KMS-11 (cell line): ENCODE measurements at regions not wholly inside any gene's neighbourhood (a gene's known extent, or its start where the extent isn't known, plus 50 kb on each side); places are given as distances from the start of the nearest gene placed in this dataset.

Experiments used
- H2AFZ ChIP-seq: fragments of 200-600 bp; sonication (generic); 2 replicates; pipeline ENCODE4 v1.6.1; 2016; ENCODE audit warnings: antibody characterized with exemption, mixed run types, low read depth
- H3K27ac ChIP-seq: fragments of 200-600 bp; sonication (generic); 2 replicates; pipeline ENCODE4 v1.6.1; 2016; ENCODE audit warnings: mild to moderate bottlenecking, mixed run types
- H3K27me3 ChIP-seq: fragments of 200-600 bp; sonication (generic); 2 replicates; pipeline ENCODE4 v1.6.1; 2017; ENCODE audit warnings: mild to moderate bottlenecking, low read depth, mixed run types, moderate library complexity; ENCODE audit not compliant: insufficient read depth
- H3K36me3 ChIP-seq: fragments of 200-600 bp; sonication (generic); 2 replicates; pipeline ENCODE4 v1.6.1; 2017; ENCODE audit warnings: mild to moderate bottlenecking, mixed run types; ENCODE audit not compliant: insufficient read depth
- H3K4me1 ChIP-seq: fragments of 200-600 bp; sonication (generic); 2 replicates; pipeline ENCODE4 v1.6.1; 2016; ENCODE audit warnings: mild to moderate bottlenecking, low read depth, mixed run types; ENCODE audit not compliant: poor library complexity, severe bottlenecking
- H3K4me2 ChIP-seq: fragments of 200-600 bp; sonication (generic); 2 replicates; pipeline ENCODE4 v1.7.0; 2016; ENCODE audit warnings: mild to moderate bottlenecking, mixed run types
- H3K4me3 ChIP-seq: fragments of 200-600 bp; sonication (generic); IDR thresholded peaks from 2 replicates; pipeline ENCODE4 v1.6.1; 2017; ENCODE audit warnings: low read depth, low read length, mixed read lengths; ENCODE audit not compliant: insufficient read depth
- H3K79me2 ChIP-seq: fragments of 200-600 bp; sonication (generic); 2 replicates; pipeline ENCODE4 v1.6.1; 2016; ENCODE audit warnings: low read depth, mixed run types; ENCODE audit not compliant: insufficient read depth
- H3K9ac ChIP-seq: fragments of 200-600 bp; sonication (generic); 2 replicates; pipeline ENCODE4 v1.6.1; 2016; ENCODE audit warnings: mild to moderate bottlenecking, mixed run types
- H4K20me1 ChIP-seq: fragments of 200-600 bp; sonication (generic); 2 replicates; pipeline ENCODE4 v1.6.1; 2016; ENCODE audit warnings: mild to moderate bottlenecking, mixed run types; ENCODE audit not compliant: insufficient read depth
- TF ChIP-seq, protein P1 (sequence below): fragments of 200-600 bp; sonication (generic); conservative IDR thresholded peaks from 2 replicates; pipeline ENCODE4 v1.6.1; 2017; ENCODE audit warnings: low read depth, mild to moderate bottlenecking, antibody characterized with exemption, low read length, moderate library complexity, mixed read lengths

DNA sequence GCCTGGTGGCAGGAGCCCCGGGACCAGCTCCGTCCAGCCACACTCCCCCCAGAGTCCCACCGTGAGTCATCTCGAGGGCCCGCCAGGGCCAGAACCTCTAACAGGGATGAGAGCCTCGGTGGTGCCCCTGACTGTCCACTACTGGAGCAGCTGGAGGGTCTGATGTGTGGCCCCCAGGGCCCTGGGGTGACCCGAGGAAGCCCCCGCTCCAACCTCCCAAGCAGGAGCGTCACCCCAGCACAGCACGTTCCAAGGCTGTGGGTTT lies 135.9 kb upstream of the NKX1-1 start:
- TF ChIP-seq, protein P1, sequence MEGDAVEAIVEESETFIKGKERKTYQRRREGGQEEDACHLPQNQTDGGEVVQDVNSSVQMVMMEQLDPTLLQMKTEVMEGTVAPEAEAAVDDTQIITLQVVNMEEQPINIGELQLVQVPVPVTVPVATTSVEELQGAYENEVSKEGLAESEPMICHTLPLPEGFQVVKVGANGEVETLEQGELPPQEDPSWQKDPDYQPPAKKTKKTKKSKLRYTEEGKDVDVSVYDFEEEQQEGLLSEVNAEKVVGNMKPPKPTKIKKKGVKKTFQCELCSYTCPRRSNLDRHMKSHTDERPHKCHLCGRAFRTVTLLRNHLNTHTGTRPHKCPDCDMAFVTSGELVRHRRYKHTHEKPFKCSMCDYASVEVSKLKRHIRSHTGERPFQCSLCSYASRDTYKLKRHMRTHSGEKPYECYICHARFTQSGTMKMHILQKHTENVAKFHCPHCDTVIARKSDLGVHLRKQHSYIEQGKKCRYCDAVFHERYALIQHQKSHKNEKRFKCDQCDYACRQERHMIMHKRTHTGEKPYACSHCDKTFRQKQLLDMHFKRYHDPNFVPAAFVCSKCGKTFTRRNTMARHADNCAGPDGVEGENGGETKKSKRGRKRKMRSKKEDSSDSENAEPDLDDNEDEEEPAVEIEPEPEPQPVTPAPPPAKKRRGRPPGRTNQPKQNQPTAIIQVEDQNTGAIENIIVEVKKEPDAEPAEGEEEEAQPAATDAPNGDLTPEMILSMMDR, result no peak
- H3K4me2 ChIP-seq, result no peak overlapping the region
- no peaks in the 10 kb centered on the region for H3K36me3 ChIP-seq
- no peaks in the 10 kb centered on the region for H3K4me1 ChIP-seq
- H3K9ac ChIP-seq, result no peak overlapping the region
- no peak overlapping the region for H2AFZ ChIP-seq
- H3K4me3 ChIP-seq, result no peak overlapping the region
- no peaks in the 10 kb centered on the region for H3K79me2 ChIP-seq
- H3K27ac ChIP-seq, result no peak overlapping the region
- no peaks in the 10 kb centered on the region for H4K20me1 ChIP-seq
- H3K27me3 ChIP-seq, result peaks cover 13% of the 10 kb centered on the region; the same call in 1 of the 2 replicates

DNA sequence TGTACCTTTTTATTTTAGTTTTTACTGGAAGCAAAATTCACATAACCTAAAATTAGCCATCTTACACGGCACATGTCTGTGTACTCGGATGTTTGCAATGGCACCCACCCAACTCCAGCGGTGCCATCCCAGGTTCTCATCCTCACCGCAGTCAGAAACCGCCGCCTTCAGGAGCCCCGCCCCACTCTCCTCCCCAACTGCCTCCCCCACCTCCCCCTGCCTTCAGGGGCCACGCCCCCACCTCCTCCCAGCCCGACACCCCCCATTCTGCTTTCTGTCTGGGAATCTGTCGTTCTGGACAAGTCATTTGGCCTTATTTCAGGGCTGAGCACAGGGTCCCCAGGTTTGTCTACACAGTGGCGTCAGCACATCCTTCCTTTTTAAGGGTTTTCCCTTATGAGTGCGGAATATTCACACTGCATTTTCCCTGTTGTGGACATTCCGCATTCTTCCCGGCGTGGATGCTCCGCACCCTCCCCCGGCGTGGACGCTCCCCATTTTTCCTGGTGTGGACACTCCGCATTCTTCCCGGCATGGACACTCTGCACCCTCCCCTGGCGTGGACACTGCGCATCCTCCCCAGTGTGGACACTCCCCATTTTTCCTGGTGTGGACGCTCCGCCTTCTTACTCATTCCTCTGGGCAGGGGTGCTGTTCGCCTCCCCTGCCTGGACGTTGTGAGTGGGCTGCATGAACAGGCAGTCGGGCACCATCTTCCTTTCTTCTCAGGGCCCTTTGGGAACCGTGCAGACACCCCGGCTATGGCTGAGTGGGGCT lies 135.4 kb upstream of the NKX1-1 start:
- H3K4me3 ChIP-seq, result no peak overlapping the region
- no peak overlapping the region for H3K4me2 ChIP-seq
- TF ChIP-seq, protein P1, result no peak
- H3K9ac ChIP-seq, result no peak overlapping the region
- no peak overlapping the region for H3K27ac ChIP-seq
- peaks cover 13% of the 10 kb centered on the region; the same call in 1 of the 2 replicates for H3K27me3 ChIP-seq
- no peaks in the 10 kb centered on the region for H3K36me3 ChIP-seq
- H3K4me1 ChIP-seq, result no peaks in the 10 kb centered on the region
- no peaks in the 10 kb centered on the region for H3K79me2 ChIP-seq
- no peak overlapping the region for H2AFZ ChIP-seq
- H4K20me1 ChIP-seq, result no peaks in the 10 kb centered on the region

DNA sequence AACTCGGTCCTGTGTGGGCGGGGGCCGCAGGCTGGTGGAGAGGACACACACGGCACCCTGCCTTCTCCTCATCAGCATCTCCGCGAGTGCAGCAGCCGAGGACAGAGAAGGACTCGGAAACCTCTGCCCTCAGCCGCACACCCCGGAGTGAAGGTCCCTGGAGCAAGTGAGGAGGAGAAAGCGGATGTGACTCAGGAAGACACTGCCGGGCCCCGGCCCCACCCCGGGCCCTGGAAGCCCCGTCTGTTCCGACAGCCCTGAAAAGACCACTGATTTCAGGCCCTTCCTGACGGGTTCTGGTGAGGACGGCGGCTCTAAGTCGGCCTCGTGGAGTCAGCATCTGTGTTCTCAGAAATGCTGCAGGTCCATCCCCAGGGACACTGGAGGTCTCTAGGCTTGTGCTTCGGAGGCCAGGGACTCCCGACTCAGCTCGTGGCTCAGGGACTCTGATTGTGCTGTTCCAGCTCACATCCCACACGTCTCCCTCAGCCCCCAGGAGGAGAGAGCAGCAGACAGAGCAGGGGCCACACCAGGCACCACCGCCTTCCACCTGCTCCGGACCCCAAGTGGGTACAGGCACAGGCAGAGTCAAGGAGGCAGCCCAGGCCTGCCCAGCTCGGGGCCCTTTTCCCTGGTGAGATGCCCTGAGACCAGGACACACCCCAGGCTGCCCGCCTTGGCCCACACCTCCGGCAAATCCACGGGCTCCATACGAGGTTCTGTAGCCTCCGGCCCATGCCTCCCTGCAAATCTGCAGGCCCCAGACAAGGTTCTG lies 134.5 kb upstream of the NKX1-1 start:
- Histone ChIP-seq H3K79me2 (no peaks in the 10 kb centered on the region), H4K20me1 (no peaks in the 10 kb centered on the region), H3K27ac (no peak overlapping the region), H3K27me3 (peaks cover 13% of the 10 kb centered on the region; the same call in 1 of the 2 replicates), H3K9ac (no peak overlapping the region), H3K4me1 (no peaks in the 10 kb centered on the region), H3K4me3 (no peak overlapping the region), H3K4me2 (no peak overlapping the region), H3K36me3 (no peaks in the 10 kb centered on the region), H2AFZ (no peak overlapping the region)
- TF ChIP-seq, protein P1, result no peak

DNA sequence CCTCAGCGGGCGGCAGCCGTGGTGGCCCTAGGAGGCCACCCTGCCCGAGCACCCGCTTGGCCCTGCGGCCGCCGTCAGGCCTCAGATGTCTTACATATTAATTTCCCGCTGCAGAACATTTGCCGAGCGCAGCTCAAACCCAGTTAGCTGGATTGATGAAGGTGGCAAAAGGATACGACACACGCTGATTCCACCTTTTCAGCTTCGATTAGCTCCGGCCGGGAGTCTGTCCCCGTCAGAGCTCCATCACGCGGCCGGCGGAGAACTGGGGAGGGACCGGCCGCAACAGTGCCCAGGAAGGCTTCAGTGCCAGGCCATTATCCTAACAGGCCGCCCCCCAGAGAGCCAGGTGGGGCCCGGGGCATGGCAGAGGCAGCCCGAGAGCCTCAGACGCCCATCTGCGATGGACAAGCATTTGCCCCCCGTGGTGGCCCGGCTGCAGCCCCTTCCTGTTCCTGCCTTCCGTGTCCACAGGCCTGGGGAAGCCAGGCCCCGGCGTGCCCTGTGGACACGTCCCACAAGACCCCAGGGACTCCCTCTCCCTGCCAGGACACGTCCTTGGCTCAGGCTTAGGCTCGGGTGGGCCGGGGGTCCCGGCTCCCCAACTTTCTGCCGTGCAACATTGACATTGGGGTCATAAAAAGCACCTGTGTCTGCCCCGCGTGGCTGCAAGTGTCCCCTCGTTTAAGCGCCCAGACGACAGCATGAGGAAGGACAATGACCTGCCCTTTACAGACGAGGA lies 133.8 kb upstream of the NKX1-1 start:
- no peak overlapping the region for H2AFZ ChIP-seq
- H3K27ac ChIP-seq, result no peak overlapping the region
- H3K4me2 ChIP-seq, result no peak overlapping the region
- no peaks in the 10 kb centered on the region for H4K20me1 ChIP-seq
- H3K79me2 ChIP-seq, result no peaks in the 10 kb centered on the region
- H3K36me3 ChIP-seq, result no peaks in the 10 kb centered on the region
- TF ChIP-seq, protein P1, result no peak
- H3K4me3 ChIP-seq, result no peak overlapping the region
- no peaks in the 10 kb centered on the region for H3K4me1 ChIP-seq
- H3K27me3 ChIP-seq, result peaks cover 13% of the 10 kb centered on the region; the same call in 1 of the 2 replicates
- H3K9ac ChIP-seq, result no peak overlapping the region
